Caco-2 (cell line): ENCODE measurements at regions not wholly inside any gene's neighbourhood (a gene's known extent, or its start where the extent isn't known, plus 50 kb on each side); places are given as distances from the start of the nearest gene placed in this dataset.

Experiments used
- BruUV-seq: library from RNA; stranded (reverse); fragments of 400-500 nt; replicated peaks from 2 replicates; lab custom pipeline; 2021; lab: Mats Ljungman, UMichigan
- CTCF ChIA-PET: fragments of 300-600 bp; sonication (Branson Sonifier 250); formaldehyde crosslinking; loops from one replicate; lab custom pipeline; 2022; ENCODE audit warnings: antibody characterized with exemption; lab: Charles Lee
- POLR2A ChIA-PET: fragments of 300-600 bp; sonication (Branson Sonifier 250); formaldehyde crosslinking; loops from one replicate; lab custom pipeline; 2022; ENCODE audit warnings: antibody characterized with exemption; lab: Charles Lee
- DNase-seq, 2 experiments: peaks; one replicate each; pipeline versions ENCODE4 v3.0.0 to v3.0.0-alpha.2; 2020 to 2022
- H3K27me3 ChIP-seq: replicated peaks from 2 replicates; pipeline ENCODE4 v1.6.0; 2011; ENCODE audit warnings: low read length; ENCODE audit not compliant: control insufficient read depth, insufficient read depth
- H3K36me3 ChIP-seq: 2 replicates; pipeline ENCODE4 v1.5.1; 2011; ENCODE audit warnings: low read length; ENCODE audit not compliant: control insufficient read depth, insufficient read depth
- H3K4me1 ChIP-seq: fragments of 250-450 bp; sonication (Bioruptor Pico); 2 replicates; pipeline ENCODE4 v1.5.1; 2020; ENCODE audit warnings: mild to moderate bottlenecking
- H3K4me3 ChIP-seq: 2 replicates; pipeline ENCODE4 v1.5.1; 2011; ENCODE audit warnings: low read depth, mild to moderate bottlenecking, control low read depth, low read length
- H3K9me3 ChIP-seq: fragments of 250-450 bp; sonication (Bioruptor Pico); 2 replicates; pipeline ENCODE4 v1.5.1; 2020; ENCODE audit warnings: mild to moderate bottlenecking, moderate library complexity
- H3K27ac Mint-ChIP-seq: one replicate; pipeline ENCODE4 v1.8.0; 2022; ENCODE audit warnings: mixed read lengths; ENCODE audit not compliant: unreplicated experiment
- H3K27me3 Mint-ChIP-seq: one replicate; pipeline ENCODE4 v1.8.0; 2022; ENCODE audit warnings: mixed read lengths; ENCODE audit not compliant: insufficient read depth, unreplicated experiment
- H3K36me3 Mint-ChIP-seq: one replicate; pipeline ENCODE4 v1.8.0; 2022; ENCODE audit warnings: mild to moderate bottlenecking, mixed read lengths; ENCODE audit not compliant: insufficient read depth, unreplicated experiment
- H3K4me1 Mint-ChIP-seq: one replicate; pipeline ENCODE4 v1.8.0; 2022; ENCODE audit warnings: low read depth, mixed read lengths; ENCODE audit not compliant: unreplicated experiment
- H3K4me3 Mint-ChIP-seq: one replicate; pipeline ENCODE4 v1.8.0; 2022; ENCODE audit warnings: mild to moderate bottlenecking, moderate library complexity, mixed read lengths; ENCODE audit not compliant: unreplicated experiment
- H3K9me3 Mint-ChIP-seq: one replicate; pipeline ENCODE4 v1.8.0; 2022; ENCODE audit warnings: mixed read lengths; ENCODE audit not compliant: unreplicated experiment
- intact Hi-C: fragments of 100-400 bp; cut with micrococcal nuclease; formaldehyde crosslinking; loops from one replicate; pipeline ENCODE4 v1.10.0; 2022; ENCODE audit not compliant: unreplicated experiment
- TF ChIP-seq, protein P1 (sequence below), 2 experiments: fragments of 200-600 bp in 1 of 2; IDR thresholded peaks; 1 replicate in 1 of 2; 2 replicates in 1 of 2; pipeline versions ENCODE4 v1.5.1 to v1.8.0; 2011 to 2022; ENCODE audit warnings: antibody characterized with exemption in 1 of 2, control low read depth in 1 of 2, inconsistent platforms in 1 of 2, low read depth in 1 of 2, low read length in 1 of 2, mild to moderate bottlenecking in 1 of 2, moderate library complexity in 1 of 2; ENCODE audit not compliant: insufficient read depth in 1 of 2, severe bottlenecking in 1 of 2, unreplicated experiment in 1 of 2

GRCh38 chr6:24026050-24026449 lies 100.0 kb upstream of the NRSN1 start:
- no peak for DNase-seq
- no peaks in the 10 kb centered on the region for H3K36me3 Mint-ChIP-seq
- TF ChIP-seq, protein P1, sequence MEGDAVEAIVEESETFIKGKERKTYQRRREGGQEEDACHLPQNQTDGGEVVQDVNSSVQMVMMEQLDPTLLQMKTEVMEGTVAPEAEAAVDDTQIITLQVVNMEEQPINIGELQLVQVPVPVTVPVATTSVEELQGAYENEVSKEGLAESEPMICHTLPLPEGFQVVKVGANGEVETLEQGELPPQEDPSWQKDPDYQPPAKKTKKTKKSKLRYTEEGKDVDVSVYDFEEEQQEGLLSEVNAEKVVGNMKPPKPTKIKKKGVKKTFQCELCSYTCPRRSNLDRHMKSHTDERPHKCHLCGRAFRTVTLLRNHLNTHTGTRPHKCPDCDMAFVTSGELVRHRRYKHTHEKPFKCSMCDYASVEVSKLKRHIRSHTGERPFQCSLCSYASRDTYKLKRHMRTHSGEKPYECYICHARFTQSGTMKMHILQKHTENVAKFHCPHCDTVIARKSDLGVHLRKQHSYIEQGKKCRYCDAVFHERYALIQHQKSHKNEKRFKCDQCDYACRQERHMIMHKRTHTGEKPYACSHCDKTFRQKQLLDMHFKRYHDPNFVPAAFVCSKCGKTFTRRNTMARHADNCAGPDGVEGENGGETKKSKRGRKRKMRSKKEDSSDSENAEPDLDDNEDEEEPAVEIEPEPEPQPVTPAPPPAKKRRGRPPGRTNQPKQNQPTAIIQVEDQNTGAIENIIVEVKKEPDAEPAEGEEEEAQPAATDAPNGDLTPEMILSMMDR (IDR thresholded peaks at IDR 0.05; ENCODE audit: insufficient read depth in 1 of 2, low read depth in 1 of 2, low read length in 1 of 2, severe bottlenecking in 1 of 2, unreplicated experiment in 1 of 2) = no peak
- H3K27me3 Mint-ChIP-seq = peaks cover 24% of the 10 kb centered on the region
- Histone ChIP-seq H3K36me3 (no peaks in the 10 kb centered on the region), H3K4me1 (no peaks in the 10 kb centered on the region), H3K4me3 (no peak overlapping the region), H3K9me3 (no peaks in the 10 kb centered on the region), H3K27me3 (no peaks in the 10 kb centered on the region)
- ChIA-PET CTCF (no interaction called here), POLR2A (no interaction called here)
- intact Hi-C loops = no loop called here
- no peak overlapping the region for H3K4me3 Mint-ChIP-seq
- H3K27ac Mint-ChIP-seq = no peak overlapping the region
- no TSS peak for BruUV-seq
- no peaks in the 10 kb centered on the region for H3K4me1 Mint-ChIP-seq
- peaks cover 17% of the 10 kb centered on the region for H3K9me3 Mint-ChIP-seq

DNA sequence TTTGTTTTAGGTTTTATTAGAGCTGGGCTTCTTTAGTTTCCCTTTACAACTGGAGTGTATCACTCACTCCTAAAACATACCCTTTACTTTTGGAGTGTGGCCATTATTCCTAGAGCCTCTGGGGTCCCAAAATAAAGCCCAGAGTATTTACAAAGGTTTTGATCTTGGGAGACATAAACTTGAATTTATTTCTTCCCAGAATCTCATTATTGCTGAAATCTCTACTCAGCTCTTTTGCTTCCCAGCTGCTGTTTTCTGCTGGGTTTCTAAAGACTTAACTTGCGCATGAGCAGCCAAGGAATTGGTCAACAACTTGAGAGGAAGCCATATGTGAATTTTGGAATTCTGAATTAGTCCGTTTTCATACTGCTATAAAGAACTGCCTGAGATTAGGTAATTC lies 94.5 kb upstream of the NRSN1 start:
- H3K27ac Mint-ChIP-seq = no peak overlapping the region
- H3K4me3 ChIP-seq = no peak overlapping the region
- H3K36me3 ChIP-seq = no peaks in the 10 kb centered on the region
- ChIA-PET POLR2A (no interaction called here), CTCF (no interaction called here)
- no peak overlapping the region for H3K4me3 Mint-ChIP-seq
- peaks cover 19% of the 10 kb centered on the region for H3K27me3 Mint-ChIP-seq
- no TSS peak for BruUV-seq
- H3K4me1 ChIP-seq = 0 out of 2 replicates have a peak, but pooled peaks cover 4% of the 10 kb centered on the region
- H3K36me3 Mint-ChIP-seq = no peaks in the 10 kb centered on the region
- DNase-seq = no peak
- H3K9me3 Mint-ChIP-seq = peaks cover 17% of the 10 kb centered on the region
- H3K27me3 ChIP-seq = no peaks in the 10 kb centered on the region
- no peaks in the 10 kb centered on the region for H3K4me1 Mint-ChIP-seq
- no peaks in the 10 kb centered on the region for H3K9me3 ChIP-seq
- TF ChIP-seq, protein P1 (IDR thresholded peaks at IDR 0.05; ENCODE audit: insufficient read depth in 1 of 2, low read depth in 1 of 2, low read length in 1 of 2, severe bottlenecking in 1 of 2, unreplicated experiment in 1 of 2) = no peak
- intact Hi-C loops = no loop called here

DNA sequence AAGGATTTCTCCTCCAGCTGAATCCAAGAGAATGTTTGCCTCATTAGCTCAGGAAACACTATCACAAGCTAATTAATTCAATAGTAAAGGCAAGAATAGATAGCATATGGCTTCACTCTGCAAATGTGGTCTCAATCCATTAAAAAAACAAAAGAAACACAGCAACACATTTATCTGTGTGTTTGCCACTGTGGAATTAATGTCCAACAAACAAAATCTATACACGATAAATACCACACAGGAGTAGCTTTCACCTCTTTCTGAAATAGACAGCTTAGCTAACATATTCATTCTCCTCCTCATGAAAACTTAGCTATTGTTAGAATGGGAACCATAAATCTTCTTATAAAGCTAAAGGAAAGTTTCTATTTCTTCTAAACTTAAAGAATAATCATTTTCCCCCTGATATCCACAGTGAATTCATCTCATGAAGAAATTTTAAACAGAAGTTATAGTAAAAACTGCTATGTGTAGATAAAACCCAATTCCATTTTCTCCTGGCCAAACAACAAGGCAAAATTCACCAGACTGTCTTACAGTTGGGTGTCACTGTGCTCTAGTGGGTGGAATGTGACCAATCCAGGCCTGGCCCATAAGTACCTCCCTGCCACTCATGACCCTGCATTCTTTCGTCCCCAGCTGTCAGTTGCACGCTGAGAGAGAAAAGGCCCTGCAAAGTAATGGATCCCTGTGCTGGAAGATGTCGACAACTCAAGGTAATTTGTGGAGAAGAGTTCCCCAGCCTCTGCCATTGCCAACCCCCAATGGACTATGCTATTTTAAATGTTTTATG lies 92.9 kb upstream of the NRSN1 start:
- Mint-ChIP-seq H3K27ac (no peak overlapping the region), H3K36me3 (no peaks in the 10 kb centered on the region), H3K4me1 (no peaks in the 10 kb centered on the region), H3K4me3 (no peak overlapping the region), H3K9me3 (peaks cover 22% of the 10 kb centered on the region), H3K27me3 (peaks cover 14% of the 10 kb centered on the region)
- 0 out of 2 replicates have a peak, but pooled peaks cover 4% of the 10 kb centered on the region for H3K4me1 ChIP-seq
- no peak overlapping the region for H3K4me3 ChIP-seq
- H3K36me3 ChIP-seq = no peaks in the 10 kb centered on the region
- ChIA-PET POLR2A (no interaction called here), CTCF (no interaction called here)
- peak; percentile 33 to 52 for DNase-seq
- BruUV-seq = no TSS peak
- intact Hi-C loops = no loop called here
- TF ChIP-seq, protein P1 (IDR thresholded peaks at IDR 0.05; ENCODE audit: insufficient read depth in 1 of 2, low read depth in 1 of 2, low read length in 1 of 2, severe bottlenecking in 1 of 2, unreplicated experiment in 1 of 2) = no peak
- H3K9me3 ChIP-seq = no peaks in the 10 kb centered on the region
- H3K27me3 ChIP-seq = no peaks in the 10 kb centered on the region
